IPS-18a (cell line): ENCODE measurements at regions not wholly inside any gene's neighbourhood (a gene's known extent, or its start where the extent isn't known, plus 50 kb on each side); places are given as distances from the start of the nearest gene placed in this dataset.
"Not testable (repeated sequence)": the region's sequence is repeated elsewhere in the genome, so short reads cannot be mapped to it uniquely, and the experiment has no call there.

Experiments used
- H3K27ac ChIP-seq: one replicate; pipeline ENCODE4 v1.5.1; 2013; ENCODE audit warnings: low read length
- H3K27me3 ChIP-seq: one replicate; pipeline ENCODE4 v1.6.1; 2013; ENCODE audit warnings: mild to moderate bottlenecking, low read length; ENCODE audit not compliant: control insufficient read depth, insufficient read depth
- H3K36me3 ChIP-seq: one replicate; pipeline ENCODE4 v1.6.1; 2013; ENCODE audit warnings: low read depth, low read length; ENCODE audit not compliant: control insufficient read depth
- H3K4me1 ChIP-seq: one replicate; pipeline ENCODE4 v1.6.1; 2013; ENCODE audit warnings: low read depth, low read length; ENCODE audit not compliant: control insufficient read depth
- H3K4me3 ChIP-seq: one replicate; pipeline ENCODE4 v1.5.1; 2013; ENCODE audit warnings: low read length
- H3K9ac ChIP-seq: one replicate; pipeline ENCODE4 v1.6.1; 2013; ENCODE audit warnings: mild to moderate bottlenecking, low read length, moderate library complexity
- H3K9me3 ChIP-seq: one replicate; pipeline ENCODE4 v1.6.1; 2013; ENCODE audit warnings: low read depth, low read length; ENCODE audit not compliant: control insufficient read depth

DNA sequence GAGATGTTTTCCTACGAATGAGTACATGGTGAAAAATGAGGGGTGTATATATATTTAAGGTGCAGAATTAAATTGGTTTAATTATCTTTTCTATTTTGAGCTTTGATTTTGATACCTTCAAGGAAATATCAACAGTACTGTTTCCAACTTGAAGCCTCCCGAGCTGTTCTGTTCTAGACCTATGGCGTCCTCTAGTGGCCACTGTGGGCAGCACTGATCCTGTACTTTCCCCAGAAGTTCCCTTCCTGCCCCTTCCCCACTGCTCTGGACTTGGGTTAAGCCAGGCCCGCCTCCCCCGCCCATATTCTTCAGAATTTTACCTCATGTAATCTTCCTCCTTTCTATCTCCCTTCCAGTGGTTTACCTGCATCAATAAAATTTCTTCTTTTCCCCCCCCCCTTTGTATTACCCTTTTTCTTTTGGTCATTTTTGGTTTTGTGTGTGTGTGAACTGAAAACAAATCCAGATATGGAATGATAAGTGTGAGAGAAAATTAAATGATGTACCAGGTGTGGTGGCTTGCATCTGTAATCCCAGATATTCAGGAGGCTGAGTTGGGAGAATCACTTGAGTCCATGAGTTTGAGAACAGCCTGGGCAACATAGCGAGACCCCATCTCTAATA lies 1643.5 kb downstream of the TP53TG3F start:
- H3K27me3 ChIP-seq, result no peaks in the 10 kb centered on the region
- peaks cover 51% of the 10 kb centered on the region for H3K9me3 ChIP-seq
- no peak overlapping the region for H3K9ac ChIP-seq

DNA sequence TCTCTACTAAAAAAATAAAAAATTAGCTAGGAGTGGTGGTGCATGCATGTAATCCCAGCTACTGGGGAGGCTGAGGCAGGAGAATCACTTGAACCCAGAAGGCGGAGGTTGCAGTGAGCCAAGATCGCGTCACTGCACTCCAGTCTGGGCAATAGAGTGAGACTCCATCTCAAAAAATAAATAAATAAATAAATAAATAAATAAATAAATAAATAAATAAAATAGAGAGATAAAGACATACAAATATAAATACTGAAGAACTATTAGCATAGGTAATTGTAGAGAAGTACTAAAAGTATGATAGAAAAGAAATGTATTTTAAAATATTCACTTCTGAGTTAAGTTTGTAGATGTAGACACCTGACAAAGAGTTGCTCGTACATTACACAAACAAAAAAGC lies 1652.4 kb downstream of the TP53TG3F start:
- not testable (repeated sequence) for H3K27ac ChIP-seq, H3K4me1 ChIP-seq, H3K9ac ChIP-seq, H3K36me3 ChIP-seq, H3K27me3 ChIP-seq, H3K4me3 ChIP-seq
- peaks cover 54% of the 10 kb centered on the region for H3K9me3 ChIP-seq

More for the DNA sequence above, 1643.5 kb downstream of the TP53TG3F start:
- Histone ChIP-seq H3K27ac (no peak overlapping the region), H3K4me1 (no peaks in the 10 kb centered on the region), H3K4me3 (no peak overlapping the region), H3K36me3 (no peaks in the 10 kb centered on the region)

DNA sequence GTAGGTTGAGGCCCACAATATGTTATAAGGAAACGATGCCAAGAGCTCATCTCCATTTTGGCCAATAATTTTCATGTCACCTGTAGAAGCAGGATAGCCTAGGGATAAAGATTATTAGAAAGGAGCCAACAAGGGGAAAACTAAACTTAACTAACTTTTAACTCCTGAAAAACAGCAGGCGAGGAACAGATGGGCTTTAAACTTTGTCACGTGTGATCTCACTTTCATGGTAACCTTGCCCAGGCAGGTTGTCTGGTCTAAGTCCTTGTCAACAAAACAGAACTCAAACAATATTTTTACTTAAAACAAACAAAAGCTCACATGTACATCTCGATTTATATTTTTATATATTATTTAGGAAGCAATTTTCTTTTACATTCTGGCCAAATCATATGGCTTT lies 1672.0 kb downstream of the TP53TG3F start:
- no peak overlapping the region for H3K9ac ChIP-seq
- H3K9me3 ChIP-seq, result peaks cover 63% of the 10 kb centered on the region
- no peak overlapping the region for H3K27ac ChIP-seq
- H3K27me3 ChIP-seq, result no peaks in the 10 kb centered on the region
- no peaks in the 10 kb centered on the region for H3K4me1 ChIP-seq
- H3K4me3 ChIP-seq, result no peak overlapping the region
- H3K36me3 ChIP-seq, result no peaks in the 10 kb centered on the region

DNA sequence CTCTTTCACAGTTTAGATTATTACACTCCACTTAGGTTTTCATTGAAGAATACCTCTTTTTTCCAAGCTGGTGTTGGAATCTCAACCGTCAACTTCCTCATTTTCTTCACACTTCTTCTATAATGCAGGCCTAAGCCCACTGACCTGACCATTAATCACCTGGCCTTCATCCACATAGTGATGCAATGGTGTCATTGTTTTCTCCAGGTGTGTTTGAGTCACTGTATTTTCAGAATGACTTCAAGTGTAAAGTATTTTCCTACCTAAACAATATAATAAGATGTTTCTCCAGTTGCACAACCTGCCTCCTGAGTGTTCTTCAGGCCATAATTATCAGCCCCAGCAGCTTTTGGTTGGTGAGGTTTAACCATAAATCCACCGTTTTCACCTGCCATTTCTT lies 1675.1 kb downstream of the TP53TG3F start:
- H3K4me1 ChIP-seq, result no peaks in the 10 kb centered on the region
- no peak overlapping the region for H3K9ac ChIP-seq
- H3K27ac ChIP-seq, result no peak overlapping the region
- H3K9me3 ChIP-seq, result peaks cover 58% of the 10 kb centered on the region
- H3K36me3 ChIP-seq, result no peaks in the 10 kb centered on the region
- no peaks in the 10 kb centered on the region for H3K27me3 ChIP-seq
- no peak overlapping the region for H3K4me3 ChIP-seq

DNA sequence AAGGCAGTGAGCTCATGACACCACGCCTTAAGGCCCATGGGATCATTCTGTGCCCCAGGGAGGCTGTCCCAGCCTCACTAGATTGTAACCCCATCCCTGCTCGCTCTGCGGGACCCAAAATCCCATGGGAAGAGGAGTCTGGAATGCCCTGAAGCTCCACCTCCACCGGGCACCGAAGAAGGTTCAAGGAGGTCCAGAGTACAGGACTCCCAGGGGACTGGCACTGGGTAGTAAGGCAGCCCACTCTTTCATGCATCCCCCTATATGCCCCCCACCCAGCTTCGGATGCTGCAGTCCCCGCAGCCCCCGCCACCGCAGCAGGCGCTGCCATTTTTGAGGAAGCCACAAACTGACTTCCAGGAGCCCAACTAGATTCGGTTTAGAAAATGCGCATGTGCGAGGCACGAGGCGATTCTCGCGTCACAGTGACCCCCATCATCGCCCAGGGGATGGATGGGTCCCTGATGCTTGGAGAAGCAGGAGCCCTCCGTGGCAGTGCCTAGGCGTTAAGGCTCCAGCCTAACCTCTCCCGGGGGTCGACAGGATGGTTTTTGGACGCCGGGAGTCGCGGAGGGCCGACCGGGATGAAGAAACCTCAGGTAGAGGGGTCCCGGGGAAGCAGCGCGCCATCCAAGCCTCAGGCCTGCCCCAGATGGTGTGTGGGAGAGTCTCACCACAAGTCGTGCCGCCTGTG lies 1681.0 kb downstream of the TP53TG3F start:
- H3K27ac ChIP-seq, result no peak overlapping the region
- H3K9ac ChIP-seq, result no peak overlapping the region
- H3K36me3 ChIP-seq, result no peaks in the 10 kb centered on the region
- H3K27me3 ChIP-seq, result no peaks in the 10 kb centered on the region
- H3K4me1 ChIP-seq, result no peaks in the 10 kb centered on the region
- peaks cover 61% of the 10 kb centered on the region for H3K9me3 ChIP-seq
- H3K4me3 ChIP-seq, result no peak overlapping the region

DNA sequence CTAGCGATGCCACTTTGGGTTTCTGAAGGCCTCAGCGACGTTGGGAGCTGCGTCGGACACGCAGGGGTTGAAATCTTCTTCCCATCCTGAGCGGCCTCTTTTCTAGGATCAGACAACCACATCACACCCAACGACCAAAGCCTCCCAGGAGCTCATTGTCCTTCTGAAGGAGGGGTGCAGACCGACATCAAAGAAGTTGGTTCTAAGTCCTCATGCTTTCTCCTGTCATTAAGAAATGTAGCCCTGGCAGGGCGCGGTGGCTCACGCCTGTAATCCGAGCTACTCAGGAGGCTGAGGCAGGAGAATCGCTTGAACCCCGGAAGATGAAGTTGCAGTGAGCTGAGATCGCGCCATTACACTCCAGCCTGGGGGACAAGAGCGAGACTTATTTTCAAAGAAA lies 1681.9 kb downstream of the TP53TG3F start:
- H3K9ac ChIP-seq, result no peak overlapping the region
- no peaks in the 10 kb centered on the region for H3K27me3 ChIP-seq
- peaks cover 61% of the 10 kb centered on the region for H3K9me3 ChIP-seq
- no peak overlapping the region for H3K4me3 ChIP-seq
- no peaks in the 10 kb centered on the region for H3K4me1 ChIP-seq
- H3K36me3 ChIP-seq, result no peaks in the 10 kb centered on the region
- no peak overlapping the region for H3K27ac ChIP-seq

DNA sequence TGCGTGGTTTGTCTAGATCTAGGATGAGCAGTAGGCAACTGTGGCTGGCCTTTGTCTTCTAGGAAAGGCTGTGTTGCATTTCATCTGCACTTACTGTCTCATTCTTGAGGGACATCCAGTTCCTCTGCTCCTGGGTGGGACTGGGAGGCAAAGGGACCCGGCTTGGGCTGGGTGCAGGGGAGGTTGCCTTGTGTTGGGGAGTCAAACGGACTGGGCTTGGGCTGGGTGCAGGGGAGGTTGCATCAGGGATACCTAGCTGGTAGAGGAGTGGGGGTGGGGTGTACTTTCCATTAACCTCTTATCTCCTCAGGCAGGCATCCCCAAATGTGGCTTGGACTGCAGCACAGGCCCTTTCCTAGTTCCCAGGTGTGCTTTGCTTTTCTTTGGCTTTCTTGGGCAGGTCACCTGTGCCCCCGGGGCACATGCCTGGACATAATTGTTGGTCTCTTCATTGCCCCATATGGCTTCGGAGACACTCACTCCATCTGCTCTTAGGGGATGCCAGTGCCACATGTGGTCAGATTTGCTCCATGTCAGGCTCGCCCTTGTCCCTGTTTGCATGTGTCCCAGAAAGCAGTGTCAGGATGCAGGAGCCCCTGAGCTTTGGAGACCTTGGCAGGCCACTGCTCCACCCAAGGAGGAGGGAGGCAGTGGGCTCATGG lies 1682.9 kb downstream of the TP53TG3F start:
- Histone ChIP-seq H3K27me3 (no peaks in the 10 kb centered on the region), H3K9ac (no peak overlapping the region), H3K4me3 (no peak overlapping the region), H3K27ac (no peak overlapping the region), H3K9me3 (peaks cover 68% of the 10 kb centered on the region), H3K4me1 (no peaks in the 10 kb centered on the region), H3K36me3 (no peaks in the 10 kb centered on the region)

DNA sequence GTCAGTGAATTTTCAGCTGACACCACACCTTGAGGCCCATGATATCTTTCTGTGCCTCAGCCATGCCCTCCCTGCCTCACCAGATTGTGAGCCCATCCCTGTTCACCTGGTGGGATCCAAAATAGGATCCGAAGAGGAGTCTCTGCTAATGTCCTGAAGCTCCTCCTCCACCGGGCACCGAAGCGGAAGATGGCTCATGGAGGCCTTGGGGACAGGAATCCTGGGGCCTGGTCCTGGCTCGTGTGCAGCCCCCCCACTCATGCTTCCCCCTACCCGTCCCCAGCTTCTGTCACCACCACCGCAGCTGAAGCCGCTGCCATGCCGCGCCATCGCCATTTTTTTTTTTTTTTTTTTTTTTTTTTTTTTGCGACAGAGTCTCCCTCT lies 1683.4 kb downstream of the TP53TG3F start:
- Histone ChIP-seq H3K27me3 (no peaks in the 10 kb centered on the region), H3K4me1 (no peaks in the 10 kb centered on the region), H3K4me3 (no peak overlapping the region), H3K27ac (no peak overlapping the region), H3K9ac (no peak overlapping the region), H3K9me3 (peaks cover 68% of the 10 kb centered on the region), H3K36me3 (no peaks in the 10 kb centered on the region)

DNA sequence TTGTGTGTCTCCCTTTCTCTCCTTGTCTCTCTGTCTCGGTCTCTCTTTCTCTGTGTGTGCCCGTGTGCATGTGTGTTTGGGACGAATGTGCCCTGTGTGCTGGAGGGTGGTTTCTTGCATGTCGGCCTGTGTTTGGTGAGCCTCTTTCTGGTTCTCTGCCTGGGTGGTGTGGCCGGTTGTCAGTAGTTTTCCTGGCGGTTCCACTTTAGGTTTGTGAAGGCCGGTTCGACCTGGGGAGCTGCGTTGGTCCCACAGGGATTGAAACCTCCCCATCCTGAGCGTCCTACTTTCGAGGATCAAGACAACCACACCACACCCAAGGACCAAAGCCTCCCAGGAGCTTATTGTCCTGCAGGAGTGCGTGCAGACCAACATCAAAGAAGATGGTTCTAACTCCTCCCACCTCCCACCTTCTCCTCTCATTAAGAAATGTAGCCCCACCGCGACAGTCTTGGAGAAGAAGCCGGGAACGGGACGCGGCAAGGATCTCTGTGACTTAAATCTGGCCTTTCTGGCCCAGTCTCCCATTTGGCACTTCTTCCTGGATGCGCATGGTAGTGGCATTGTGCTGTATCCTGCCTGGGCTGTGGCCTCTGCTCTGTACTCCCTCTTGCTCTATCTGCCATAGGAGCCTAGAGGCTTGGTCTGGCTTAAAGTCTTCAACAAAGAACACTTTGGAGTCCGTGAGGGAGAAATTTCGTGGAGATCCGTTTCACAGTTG lies 1685.0 kb downstream of the TP53TG3F start:
- peaks cover 70% of the 10 kb centered on the region for H3K9me3 ChIP-seq
- H3K9ac ChIP-seq, result no peak overlapping the region
- H3K4me3 ChIP-seq, result no peak overlapping the region
- H3K27me3 ChIP-seq, result no peaks in the 10 kb centered on the region
- H3K4me1 ChIP-seq, result no peaks in the 10 kb centered on the region
- no peaks in the 10 kb centered on the region for H3K36me3 ChIP-seq
- no peak overlapping the region for H3K27ac ChIP-seq

DNA sequence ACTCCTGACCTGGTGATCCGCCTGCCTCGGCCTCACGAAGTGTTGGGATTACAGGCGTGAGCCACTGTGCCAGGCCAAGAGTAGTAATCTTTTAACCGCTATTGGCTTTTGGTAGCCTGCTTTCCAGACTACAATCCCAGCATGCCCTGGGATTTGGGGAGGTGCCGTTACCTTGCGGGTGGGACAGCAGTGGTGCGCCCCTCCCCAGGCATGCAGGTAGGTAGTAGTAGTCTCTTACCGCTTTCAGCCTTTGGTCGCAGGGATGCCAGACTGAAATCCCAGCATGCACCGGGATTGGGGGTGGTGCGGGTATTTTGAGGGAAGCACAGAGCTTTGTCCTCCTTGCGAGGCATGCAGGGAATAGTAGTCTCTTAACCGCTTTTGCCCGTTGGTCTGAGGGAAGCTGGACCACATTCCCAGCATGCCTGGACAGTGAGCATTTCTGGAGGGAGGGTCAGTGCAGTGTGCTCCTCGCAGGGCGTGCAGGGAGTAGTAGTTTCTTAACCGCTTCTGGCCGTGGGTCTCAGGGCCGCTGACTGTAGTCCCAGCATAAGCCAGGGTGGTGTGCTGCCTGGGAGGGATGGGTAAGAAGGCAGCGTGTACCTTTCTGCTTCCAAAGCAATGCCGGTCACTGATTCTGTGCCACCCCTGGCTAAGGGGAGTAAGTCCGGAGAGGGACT lies 1686.8 kb downstream of the TP53TG3F start:
- Histone ChIP-seq H3K36me3 (no peaks in the 10 kb centered on the region), H3K4me1 (no peaks in the 10 kb centered on the region), H3K9me3 (peaks cover 73% of the 10 kb centered on the region), H3K9ac (no peak overlapping the region), H3K27ac (no peak overlapping the region), H3K4me3 (no peak overlapping the region), H3K27me3 (no peaks in the 10 kb centered on the region)
